A204.1 (cell line): ENCODE measurements at regions not wholly inside any gene's neighbourhood (a gene's known extent, or its start where the extent isn't known, plus 50 kb on each side); places are given as distances from the start of the nearest gene placed in this dataset.

Experiments used
- FAIRE-seq: peaks from 2 replicates; lab custom pipeline; 2012; peaks lifted over from hg19 to GRCh38; lab: Jason Lieb, UNC

GRCh38 chr2:43032213-43033015, 194.0 kb downstream of the ZFP36L2 start:
- no peak for FAIRE-seq

GRCh38 chr2:43031471-43032212, 194.8 kb downstream of the ZFP36L2 start:
- no peak for FAIRE-seq

DNA sequence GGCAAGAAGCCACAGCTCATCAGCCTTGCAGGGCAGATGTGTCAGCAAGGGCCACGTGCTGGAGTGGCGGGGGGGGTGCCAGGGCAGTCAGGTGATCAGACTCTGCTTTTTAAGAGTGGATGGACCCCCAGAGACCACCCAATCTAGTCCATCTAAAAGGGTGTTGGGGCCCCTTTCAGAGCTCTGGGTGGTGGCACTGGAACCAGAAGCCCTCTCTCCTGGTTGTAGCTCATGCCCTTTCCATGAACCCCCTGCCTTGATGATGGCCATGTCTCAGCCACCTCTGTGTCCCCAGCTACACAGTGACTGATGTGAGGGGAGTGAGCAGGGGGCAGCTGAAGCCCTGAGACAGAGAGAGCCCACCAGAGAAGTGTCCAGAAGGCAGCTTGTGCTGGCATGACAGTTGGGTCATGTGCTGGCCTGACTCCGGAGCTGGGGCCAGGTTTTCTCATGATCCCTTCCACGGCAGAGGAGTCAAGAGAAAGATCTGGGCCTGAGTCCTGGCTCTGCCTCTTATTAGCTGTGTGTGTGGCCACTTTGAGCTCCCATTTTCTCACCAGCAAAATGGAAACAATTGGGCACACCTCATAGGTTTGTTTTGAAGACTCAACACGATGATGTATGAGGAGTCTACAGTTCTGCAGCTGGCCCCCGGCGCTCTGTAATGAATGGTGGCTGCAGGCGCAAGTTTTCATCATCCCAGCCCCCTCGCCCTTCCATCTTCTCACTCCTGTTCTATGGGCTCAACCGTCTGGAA, 195.7 kb downstream of the ZFP36L2 start:
- no peak for FAIRE-seq

DNA sequence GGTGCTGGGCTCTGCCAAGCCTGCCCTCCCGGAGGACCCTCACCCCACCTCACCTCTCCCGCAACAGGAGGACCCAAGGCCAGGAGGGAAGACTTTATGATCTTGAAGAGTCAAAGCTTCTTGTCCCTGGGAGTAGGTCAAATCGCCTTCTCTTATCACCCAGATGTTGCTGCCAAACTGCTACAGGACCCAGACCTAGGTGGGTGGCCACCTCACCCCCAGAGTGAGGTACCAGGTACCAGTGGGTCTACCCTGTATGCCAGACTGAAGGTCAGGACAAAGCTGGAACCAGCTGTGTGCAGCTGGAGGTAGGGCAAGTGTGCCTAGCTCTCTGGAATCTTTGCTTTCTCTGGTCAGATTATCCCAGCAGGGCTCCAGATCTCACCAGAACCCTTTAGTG, 197.2 kb downstream of the ZFP36L2 start:
- no peak for FAIRE-seq

DNA sequence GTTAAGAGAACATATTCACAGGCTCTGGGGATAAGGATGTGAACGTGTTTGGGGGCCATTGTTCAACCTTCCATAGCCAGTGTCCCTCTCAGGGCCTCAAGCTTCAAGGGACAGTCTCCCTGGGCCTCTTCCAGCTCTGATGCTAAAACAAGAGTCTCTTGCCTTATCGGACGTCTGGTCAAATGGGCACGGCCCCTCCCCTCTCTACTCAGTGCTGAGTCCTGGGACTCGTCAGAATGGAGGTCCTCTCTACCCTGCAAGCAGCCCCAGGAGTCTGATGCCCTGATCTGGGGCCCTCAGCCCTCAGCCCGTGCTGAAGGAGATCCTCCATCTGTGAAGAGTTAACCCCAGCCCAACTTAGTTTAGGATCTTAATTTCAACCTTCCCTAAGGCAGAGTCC, 198.2 kb downstream of the ZFP36L2 start:
- FAIRE-seq: no peak

GRCh38 chr2:43027097-43027873, 199.1 kb downstream of the ZFP36L2 start:
- no peak for FAIRE-seq

DNA sequence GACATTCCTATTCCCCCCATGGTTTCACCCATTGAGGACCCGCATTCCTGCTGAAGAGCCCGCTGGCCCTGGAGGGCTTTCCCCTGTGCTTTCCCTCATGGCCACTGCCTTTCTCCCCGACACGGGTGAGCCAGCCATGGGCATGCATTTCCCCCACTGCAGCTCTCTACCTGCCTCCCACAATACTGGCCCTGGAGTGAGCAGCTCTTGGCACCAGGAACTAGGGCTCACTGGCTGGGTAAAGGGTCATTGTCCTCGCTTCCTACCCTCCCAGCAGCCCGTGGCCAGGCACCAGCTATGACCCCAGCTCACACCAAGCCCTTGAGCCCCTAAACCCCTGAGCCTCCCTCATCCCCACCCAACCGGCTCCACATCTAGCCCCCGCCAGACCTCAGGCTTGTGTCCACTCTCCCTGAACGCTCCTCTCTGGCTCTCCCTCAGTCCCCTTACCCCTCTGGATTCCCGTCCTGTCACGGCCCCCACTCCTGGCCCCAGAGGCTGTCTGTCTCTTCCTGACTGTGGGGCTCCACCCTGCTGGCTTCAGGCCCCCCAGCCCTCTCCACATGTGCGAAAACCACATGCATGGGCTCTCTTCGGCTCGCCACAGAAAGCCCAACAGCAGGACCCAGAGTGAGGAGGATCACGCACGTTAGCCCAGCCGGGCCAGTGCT, 199.8 kb downstream of the ZFP36L2 start:
- no peak for FAIRE-seq

DNA sequence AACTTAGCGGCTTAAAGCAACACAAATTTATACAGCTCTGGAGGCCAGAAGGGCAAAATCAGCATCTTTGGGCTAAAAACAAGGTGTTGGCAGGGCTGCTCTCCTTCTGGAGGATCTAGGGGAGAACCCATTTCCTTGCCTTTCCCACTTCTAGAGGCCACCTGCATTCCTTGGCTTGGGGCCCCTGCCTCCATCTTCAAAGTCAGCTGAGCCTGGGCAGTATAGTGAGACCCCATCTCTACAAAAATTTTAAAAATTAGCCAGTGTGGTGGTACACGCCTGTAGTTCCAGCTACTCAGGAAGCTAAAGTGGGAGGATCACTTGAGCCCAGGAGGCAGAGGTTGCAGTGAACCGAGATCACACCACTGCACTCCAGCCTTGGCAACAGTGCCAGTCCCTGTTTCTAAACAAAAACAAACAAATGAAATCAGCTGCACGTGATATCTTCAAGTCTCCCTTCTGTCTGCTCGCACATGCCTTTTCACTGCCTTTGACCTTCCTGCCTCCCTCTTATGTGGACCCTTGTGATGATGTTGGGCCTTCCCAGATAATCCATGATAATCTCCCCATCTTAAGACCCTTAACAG, 200.6 kb downstream of the ZFP36L2 start:
- no peak for FAIRE-seq

DNA sequence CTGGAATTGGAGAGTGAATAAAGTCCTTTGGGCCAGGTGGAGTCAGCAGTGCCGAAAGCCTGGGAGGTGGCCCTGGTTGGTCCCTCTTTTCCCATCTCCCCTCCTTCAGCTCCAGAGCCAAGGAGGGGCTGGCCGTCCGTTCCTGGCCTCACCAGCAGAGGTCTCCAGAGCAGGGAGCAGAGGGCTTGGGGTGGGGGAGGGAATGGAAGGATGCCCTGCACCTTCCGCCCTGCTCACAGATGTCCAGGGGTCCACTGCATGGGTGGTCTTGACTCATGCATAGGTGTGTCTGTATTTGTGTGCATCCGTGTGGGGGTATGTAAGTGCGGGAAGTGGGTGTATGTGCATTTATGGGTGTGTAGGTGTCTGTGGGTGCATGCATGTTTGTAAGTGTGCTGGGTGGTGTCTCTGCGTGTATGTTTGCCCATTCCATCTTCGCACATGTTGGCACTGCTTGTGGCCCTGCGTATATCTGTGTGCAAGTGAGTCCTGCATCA, 201.8 kb downstream of the ZFP36L2 start:
- no peak for FAIRE-seq

GRCh38 chr2:43023791-43024514, 202.5 kb downstream of the ZFP36L2 start:
- no peak for FAIRE-seq

GRCh38 chr2:43022896-43023295, 203.5 kb downstream of the ZFP36L2 start:
- FAIRE-seq: no peak

GRCh38 chr2:43021791-43022509, 204.5 kb downstream of the ZFP36L2 start:
- FAIRE-seq: no peak

- no peak for FAIRE-seq
Measured at GRCh38 chr2:43020990-43021669, 205.3 kb downstream of the ZFP36L2 start.

DNA sequence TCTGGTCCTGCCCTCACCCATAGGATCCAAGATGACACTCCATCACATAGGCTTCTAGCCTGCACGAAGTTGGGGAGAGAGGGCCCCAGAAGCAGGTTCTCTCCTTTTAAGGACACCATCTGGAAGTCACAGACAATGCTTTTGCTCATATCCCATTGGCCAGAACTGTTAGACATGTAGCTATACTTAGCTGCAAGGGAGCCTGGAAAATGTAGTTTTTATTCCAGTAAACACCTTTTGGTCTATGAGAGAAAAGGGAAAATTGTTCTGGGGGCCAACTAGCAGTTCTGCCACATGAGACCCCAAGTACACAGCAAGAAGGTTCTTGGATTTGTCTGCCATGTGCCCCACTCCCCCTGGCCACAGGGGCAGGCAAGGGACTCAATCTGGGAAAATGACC, 206.1 kb downstream of the ZFP36L2 start:
- FAIRE-seq: no peak

DNA sequence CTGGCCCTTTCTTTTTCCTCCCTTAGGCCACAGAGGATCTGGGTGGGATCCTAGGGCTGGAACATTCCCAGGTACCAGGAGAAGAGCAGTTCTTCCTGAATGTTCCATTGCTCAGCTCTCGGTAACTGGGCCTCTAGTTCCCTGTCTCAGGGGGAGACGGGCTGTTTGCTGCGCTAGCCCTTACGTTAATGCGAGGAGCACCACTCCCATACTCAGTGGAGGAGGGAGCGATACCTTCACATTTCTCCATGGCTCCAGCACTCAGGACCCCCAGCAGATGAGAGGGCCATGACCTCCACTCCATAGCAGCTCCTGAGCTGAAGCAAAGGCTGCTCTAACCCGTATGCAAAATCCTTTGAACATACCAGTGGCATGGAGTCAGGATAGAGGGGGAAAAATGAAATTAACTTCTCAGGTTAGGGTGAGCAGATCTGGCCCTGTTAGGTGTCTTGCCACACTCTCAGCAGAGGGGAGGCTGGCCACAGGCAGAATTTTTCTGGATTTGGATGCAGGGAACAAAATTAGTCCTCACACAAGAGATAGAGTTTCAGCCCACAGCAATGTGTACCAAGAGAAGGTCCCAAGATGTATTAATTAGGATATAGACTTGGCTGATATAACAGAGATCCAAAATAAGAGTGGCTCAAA, 206.7 kb downstream of the ZFP36L2 start:
- FAIRE-seq: no peak

GRCh38 chr2:43019025-43019367, 207.4 kb downstream of the ZFP36L2 start:
- FAIRE-seq: no peak

GRCh38 chr2:43018179-43019024, 208.0 kb downstream of the ZFP36L2 start:
- no peak for FAIRE-seq
